Stimulated activated CD8-positive, alpha-beta memory T cell treated with anti-CD3 and anti-CD28 coated beads, Interleukin-7, amount 100 ng/mL, for 1 hour (primary cell): ENCODE measurements at regions not wholly inside any gene's neighbourhood (a gene's known extent, or its start where the extent isn't known, plus 50 kb on each side); places are given as distances from the start of the nearest gene placed in this dataset.

ENCODE experiments used
- DNase-seq, 2 donors: peaks; one replicate each; pipeline ENCODE4 v3.0.0-alpha.2; 2020; ENCODE audit warnings: low read depth in 2 of 2

DNA sequence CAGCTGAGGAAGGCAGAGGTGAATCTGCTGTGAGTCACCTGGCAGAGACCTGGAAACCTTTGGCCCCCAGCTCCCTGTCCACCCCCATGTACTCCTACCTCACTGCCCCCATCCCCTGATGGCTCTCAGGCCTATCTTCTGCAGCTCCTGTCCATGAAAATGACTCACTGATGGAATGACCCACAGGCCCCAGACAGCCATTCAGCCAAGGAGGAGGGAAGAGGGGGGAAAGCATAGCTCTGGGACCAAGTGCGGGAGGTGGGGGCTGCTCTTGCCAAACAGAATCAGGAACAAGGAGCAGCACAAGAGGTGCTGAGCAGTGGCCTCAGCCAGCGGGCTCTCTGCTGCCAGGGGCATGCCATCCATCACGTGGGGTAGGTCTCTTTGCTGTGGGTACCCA, 111.4 kb upstream of the C1QTNF9B start:
- no peak for DNase-seq

DNA sequence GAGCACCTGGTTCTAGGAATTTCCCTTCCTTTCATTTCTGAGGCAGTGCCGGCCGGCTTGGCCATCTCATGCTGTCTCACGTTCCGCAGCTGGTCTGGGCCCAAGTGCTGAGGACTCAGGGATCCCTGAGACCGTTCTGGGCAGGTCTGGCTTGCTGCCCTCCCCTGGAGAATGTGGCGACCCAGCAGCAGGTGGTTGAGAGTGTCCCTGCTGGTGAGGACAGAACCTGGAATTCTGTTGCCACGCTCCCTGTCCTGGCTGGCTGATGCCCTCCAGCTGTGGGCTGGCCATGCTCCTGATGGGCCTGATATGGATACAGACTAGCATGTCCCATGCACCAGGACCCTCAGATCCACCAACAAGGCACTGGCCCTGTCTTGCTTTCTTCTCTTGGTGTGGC, 114.0 kb upstream of the C1QTNF9B start:
- no peak for DNase-seq

DNA sequence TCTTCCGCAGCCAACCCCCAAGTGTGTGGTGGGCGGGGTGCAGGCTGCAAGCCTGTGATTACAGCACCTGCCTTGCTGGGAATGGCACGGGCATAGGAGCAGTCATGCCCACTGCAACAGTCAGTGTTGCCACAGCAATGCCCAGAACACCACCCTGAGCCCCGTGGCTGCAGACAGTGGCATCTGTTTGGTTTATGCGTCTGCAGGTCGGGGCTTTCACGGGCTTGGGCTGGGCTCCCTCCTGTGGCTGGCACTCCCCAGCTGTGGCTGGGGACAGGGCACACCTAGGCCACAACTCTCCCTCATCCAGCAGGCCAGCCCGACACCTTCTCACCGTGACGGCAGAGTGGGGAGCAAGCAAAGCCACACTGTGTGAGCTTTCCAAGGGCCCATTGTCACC, 115.3 kb upstream of the C1QTNF9B start:
- no peak for DNase-seq

DNA sequence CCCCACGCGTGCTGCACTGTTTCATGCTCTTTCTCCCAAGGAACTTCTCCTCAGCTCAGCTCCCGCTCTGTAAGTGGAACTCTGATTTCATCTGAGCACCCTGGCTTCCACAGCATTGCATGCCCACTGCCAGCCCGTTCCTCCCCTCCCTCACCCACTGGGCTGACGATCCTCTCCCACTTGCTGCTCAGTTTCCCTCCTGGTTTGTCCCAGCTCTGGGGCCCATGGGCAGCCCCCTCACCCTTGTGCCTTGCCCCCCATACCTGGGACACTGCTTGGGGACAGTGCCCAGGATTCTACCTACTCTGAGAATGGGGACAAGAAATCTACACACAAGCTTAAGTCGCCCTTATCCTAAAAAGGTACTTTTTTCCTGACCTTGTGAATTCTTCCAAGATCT, 115.9 kb upstream of the C1QTNF9B start:
- no peak for DNase-seq

DNA sequence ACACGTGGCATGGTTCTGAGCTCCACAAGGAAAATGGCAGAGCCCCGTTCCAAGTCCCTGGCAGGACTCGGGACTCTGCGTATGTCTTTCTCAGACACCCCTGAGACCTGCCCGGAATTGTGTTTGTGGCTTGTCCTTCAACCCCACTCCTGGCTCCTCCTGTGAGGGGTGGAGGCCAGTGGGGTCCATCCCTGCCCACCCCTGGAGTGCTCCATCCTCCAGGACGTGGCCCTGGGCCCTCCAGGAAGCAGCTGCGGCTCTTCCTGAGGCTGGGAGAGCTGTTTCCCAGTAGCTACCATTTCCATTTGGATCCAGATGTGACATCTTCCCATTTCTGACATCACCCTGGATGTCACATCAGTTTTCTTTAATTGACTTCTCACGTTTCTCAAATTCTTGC, 118.7 kb upstream of the C1QTNF9B start:
- DNase-seq: no peak

DNA sequence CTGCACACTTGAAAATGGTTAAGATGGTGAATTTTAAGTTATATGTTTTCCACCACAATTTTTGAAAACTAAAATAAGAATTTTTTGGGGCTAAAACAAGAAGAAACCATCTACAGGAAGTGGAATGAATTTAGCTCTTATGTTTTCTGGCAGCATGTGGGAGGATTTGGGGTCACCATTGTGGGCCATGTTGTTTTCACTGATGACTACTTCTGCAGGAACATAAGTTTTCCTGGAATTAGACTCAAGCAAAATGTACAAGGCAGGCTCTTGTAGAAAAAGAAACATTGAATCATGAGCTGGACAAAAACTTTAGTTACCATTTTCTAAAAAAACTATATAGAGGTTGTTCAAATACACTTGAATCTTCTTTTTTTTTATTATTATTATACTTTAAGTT, 125.3 kb upstream of the C1QTNF9B start:
- DNase-seq: no peak

DNA sequence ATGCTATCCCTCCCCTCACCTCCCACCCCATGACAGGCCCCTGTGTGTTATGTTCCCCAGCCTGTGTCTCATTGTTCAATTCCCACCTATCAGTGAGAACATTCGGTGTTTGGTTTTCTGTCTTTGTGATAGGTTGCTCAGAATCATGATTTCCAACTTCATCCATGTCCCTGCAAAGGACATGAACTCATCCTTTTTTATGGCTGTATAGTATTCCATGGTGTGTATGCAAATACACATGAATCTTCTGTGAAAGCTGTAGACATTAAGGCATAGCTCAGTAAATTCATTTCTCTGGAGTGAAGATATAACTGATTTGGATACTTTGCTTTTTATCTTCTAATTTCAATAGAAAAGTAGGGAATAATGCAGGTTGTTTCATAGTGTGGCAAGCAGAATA, 125.8 kb upstream of the C1QTNF9B start:
- no peak for DNase-seq

DNA sequence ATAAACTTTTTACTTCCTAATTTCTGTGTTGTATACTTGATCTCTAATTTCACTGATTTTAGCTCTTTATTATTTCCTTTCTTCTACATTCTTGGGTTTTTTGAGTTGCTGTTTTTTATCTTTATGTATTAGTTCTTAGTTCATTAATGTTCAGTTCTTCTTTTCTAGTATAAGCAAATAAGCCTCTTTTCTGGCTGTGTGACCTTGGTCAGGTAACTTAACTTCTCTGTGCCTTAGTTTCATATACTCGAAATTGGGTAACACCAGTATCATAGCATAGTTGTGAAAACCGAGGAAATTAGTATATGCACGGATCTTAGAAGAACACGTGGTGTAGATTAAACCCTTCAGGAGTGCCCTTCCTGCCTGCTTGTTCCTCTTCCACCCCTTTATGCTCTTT, 130.2 kb upstream of the C1QTNF9B start:
- DNase-seq: no peak

DNA sequence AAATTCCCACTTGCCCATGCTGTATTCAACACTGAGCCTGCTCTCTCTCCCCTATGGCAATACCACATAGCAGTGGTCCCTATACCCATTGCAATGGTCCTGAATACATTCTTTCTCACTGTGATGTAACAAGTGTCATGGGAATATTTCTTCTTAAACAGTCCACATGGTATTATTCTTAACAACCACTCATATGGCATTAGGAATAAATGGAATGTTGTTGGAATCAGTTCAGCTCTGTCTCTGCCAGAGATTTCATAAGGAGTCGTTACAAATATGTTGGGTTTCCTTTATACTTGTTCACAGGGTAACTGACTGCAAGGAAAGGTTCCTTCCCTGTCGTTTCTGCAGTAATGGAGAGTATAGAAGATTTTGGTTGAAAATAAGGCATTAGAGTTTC, 128.3 kb upstream of the SPATA13 start:
- no peak for DNase-seq

DNA sequence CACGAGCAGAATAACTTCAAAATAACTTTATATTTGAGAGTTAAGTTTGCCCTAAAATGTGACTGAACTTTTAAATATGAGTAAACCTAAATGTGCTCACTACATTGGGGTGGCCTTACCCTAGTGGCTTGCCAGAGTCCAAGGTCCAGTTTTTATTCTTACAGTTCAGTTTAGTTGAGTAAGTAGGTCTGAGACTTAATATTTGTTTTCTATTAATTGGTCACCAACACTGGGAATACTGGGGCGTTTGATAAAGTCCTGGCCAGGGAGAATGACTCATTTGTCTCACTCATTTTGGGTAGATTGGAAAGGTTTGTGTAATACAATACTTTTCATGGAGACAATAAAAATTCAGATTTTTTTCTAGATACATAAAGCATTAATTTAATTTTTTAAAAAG, 127.8 kb upstream of the SPATA13 start:
- no peak for DNase-seq

DNA sequence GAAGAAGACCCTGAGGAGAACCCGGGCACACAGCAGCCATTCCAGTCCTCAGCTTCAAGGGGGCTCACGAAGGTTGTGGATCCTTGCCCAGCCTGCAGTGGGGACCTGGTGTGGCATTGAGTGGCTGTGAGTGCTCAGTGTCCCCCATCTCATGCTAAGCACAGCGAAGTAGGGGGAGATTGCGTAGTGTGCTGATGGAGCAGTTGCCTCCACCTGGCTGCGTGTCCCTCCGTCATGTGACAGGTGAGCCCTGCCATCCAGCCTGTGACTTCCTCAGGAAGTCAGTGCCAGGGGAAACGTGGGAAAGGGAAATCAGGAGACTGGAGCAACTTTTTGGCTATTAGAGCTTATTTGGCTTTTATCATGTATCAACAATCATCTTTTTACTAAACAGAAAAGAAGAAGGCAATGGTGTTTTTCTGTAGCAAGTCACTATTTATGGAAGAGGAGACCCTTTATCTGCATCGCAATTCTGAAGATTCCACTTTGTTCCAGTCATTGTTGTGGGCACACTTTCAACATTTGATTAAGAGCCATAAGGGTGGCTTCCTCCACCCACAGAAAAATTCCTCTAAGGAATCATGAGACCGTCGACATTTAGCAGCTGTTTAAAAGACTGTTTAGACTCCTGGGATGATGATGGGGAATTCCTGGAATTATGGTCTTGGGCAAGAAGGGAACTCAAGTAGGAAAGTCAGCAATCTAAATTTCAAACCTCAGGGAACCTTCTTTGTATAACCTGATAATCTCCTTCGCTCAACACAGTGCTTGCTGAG, 126.8 kb upstream of the SPATA13 start:
- no peak for DNase-seq

DNA sequence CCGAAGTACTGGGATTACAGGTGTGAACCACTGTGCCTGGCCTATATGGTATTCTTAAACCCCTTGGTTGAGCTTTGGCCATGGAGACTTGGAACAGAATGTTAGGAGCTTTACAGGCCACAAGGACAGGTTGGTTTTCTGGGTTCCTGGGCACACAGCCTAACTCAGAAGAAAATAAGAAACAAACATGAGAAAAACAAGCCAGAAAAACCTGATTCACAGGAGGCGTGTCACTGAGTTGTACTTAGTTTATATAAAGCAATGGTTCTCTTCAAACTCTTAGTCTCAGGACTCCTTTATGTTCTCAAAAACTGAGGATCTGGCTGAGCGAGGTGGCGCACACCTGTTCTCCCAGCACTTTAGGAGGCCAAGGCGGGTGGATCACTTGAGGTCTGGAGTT, 125.1 kb upstream of the SPATA13 start:
- DNase-seq: no peak

DNA sequence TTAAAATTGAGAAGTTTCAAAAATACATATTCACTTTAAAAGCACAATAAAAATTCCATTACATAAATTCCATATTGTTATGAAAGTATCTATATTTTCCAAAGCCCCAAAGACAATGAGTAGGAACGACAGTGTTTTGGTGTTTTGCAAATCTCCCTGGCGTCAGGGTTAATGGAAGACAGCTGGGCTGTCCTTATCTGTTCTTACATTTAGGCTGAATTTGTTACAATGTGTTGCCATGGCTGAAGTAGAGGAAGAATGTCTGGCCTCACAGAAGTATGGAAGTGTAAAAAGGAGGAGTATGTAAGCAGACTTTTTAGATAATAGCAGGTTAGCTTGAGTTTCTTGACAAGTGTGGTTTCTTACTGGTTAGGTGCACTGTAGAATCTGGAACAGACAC, 124.4 kb upstream of the SPATA13 start:
- no peak for DNase-seq

DNA sequence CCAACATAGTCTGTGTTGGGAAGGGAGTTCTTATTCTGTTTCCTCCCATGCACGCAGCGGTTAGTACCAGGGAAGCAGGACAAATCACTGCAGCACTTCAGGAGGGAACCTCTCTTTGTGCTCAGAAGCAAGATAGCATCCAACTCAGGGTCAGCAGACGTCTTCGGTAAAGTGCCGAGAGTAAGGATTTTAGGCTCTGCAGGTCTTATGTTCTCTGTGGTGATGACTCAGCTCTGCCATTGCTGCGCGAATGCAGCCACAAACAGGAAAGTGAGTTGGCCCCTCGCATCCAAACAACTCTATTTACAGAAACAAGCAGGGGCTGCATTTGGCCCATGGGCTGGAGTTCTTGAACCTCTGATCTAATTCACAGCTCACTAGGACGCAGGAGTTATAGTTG, 122.1 kb upstream of the SPATA13 start:
- no peak for DNase-seq

DNA sequence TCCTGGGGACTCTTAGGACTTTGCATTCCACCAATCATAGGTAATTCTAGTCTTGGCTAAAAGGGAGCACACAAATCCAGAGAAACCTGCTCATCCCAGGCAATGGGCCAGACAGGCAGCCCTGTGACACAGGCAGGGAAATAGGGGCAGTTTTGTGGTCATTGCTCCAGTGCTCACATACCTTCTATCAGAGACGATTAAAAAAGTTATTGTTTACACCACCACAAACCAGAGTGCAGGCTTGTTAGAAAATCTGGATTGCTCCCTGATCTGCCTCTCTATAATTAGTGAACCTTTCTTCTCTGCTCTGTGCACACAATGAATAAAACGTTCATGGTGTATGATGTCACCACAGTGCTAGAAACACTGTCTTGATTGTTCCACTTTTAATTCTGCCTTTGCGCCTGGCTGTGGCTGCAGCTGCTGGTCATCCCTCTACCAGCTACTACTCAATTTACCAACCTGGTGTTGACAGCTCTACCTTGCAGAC, 121.6 kb upstream of the SPATA13 start:
- DNase-seq: no peak

DNA sequence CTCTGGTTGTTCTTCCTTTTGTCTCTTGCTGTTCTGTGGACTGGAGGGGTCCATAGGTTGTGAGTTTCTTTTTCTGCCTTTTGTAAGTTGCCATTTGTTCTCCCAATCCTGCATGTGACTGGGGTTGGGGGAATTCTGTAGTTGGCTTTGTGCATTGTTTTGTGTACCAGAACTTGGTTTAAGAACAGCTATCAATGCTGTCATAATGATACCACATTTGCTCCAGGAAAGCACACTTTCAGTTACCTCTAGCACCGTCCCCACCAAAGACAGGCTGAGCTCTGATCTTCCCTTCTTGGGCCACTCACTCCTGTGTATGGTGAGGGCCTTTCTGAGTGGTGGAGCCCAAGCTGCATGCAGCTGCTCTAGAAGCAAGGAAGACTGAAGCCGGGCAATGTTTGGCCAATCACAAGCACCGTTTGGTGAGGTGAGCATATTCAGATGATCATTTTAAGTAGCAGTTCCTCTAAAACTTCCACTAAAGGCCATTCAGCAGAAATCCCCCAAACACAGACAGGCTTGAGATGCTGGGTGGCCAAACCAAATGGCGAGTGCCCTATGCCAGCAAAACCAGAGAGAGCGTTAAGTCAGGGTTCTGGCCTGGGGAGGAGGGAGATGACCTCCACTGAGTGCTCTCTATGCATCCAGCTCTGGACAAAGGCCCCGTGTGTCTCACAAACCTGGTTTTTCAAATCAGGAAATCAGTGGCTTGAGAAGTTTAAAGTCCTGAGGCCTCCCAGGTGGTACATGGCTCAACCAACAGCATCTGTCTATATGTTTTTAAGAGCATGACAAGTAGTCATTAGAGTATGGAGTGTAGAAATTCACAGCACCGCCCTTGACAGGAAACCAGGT, 120.7 kb upstream of the SPATA13 start:
- DNase-seq: no peak

DNA sequence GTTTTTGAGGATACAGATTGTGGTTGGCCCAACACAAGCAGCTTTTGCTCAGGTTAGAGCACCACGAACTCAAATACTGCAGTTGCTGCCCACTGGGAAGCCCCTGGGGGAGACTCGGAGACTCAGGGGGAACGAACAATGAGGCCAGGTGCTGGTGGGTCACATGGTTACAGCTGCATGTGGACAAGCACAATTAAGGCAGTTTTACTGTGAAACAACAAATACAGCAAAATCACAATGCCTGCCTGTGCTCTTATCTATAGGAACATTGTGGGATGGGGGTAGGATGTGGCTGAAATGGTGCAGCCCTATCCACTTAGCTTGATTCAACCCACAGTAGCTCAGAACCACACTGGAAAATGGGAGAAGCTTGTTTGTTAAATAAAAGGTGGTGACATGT, 119.7 kb upstream of the SPATA13 start:
- DNase-seq: no peak

DNA sequence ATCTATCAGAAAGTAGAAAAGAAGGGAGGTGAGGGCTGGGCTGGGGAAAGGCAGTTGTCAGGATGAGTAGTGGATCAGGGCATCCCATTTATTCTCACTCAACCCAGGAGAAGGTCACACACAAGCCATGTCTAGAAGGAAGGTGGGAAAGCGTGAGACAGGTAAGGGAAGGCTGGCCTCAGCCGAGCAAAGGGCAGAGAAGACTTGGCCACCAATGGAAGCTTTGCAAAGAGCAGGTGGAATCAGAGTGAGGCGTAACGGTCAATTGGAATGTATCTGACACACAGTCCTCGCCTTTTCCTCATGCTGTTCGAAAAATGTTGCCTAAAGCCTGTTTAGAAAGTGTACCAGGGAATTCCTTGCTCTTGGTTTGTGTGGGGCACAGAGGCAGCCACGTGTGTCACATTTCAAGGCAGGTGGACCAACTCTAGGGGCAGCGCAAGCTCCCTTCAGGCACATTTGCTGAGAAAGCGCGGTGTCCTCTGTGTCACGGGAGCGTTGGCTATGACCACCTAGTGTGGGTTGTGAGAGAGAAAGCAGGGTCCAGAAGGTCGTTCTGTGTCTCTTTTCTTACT, 118.8 kb upstream of the SPATA13 start:
- DNase-seq: no peak

DNA sequence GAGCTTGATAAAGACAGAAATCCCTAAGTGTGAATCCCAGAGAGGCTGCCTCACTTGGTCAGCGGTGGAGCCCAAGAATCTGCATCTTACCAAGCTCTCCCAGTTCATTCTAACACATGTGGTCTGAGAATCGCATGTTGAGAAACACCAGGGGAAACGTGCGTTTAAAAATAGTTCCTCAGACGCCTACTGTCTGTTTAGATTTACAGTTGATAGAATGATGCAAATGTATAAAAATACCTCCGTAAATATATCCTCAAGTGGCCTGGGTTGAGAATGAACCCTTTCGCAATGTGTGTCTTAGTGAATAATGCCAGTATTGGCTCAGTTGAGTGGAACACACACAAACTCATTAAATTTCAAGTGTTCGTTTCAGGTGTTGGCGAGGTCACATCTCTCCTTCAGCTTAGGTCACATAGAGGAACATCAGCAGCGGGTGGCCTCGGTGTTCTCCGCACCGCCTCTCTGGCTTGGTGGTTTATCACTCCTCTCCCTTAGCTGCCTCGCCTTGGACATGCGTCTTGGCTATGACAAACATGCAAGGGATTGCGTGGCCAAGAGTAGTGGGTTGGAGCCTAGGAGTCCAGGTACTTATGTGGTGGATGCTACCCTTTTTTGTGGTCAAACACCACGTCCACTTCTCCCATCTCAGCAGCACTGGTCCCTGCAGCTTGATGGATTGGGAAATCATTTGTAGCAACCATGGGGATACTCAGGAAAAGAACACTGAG, 117.6 kb upstream of the SPATA13 start:
- no peak for DNase-seq

DNA sequence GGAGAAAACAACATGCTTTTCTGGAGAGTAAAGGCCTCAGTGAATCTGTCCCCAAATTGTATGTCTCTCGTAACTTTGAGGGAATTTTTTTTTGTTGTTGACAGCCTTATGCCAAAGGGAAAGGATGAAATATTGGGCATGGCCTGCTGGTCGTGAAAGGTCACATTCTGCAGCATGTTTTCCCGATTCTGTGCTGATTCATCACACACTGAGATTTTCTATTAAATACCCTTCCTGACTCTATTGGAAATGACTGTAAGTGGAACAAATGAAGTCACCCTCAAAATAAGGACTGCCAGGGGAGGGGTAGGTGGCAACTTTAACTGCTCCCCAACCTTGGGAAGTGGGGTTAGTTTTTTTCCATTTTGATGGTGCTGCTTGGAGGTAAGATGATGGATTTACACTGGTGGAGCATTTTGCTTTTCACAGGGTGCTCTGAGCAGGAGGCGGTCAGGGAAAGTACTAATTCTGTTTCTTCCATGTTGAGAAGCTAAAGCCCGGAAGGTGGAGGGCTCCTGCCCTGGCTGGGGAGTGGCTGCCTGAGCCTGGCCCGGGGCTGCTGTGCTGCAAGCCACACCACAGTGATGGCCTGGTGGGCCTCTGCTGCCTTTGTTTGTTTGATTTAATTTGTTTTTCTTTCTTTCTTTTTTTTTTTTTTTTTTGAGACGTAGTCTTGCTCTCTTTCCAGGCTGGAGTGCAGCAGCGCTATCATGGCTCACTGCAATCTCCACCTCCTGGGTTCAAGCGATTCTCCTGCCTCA, 116.8 kb upstream of the SPATA13 start:
- DNase-seq: no peak

DNA sequence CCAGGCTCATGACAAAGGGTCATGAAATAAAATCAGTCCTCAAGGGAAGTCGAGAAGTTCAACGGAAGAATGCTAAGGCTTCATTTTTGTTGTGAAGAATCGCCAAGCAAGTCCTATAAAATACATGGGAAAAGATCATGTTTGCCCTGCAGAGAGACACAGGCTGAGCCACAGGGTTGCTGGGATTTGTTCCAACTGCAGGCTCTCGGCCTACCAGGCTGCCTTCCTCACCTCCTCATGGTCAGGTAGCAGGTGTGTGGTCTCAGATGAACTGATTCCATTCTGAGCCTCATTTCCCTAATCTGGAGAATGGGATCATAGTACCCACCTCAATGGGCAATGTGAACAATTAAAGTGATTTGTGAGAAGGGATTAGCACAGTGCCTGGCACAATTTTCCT, 114.9 kb upstream of the SPATA13 start:
- no peak for DNase-seq
